ENCODE measurements at regions not wholly inside any gene's neighbourhood (a gene's known extent, or its start where the extent isn't known, plus 50 kb on each side); places are given as distances from the start of the nearest gene placed in this dataset.

DNA sequence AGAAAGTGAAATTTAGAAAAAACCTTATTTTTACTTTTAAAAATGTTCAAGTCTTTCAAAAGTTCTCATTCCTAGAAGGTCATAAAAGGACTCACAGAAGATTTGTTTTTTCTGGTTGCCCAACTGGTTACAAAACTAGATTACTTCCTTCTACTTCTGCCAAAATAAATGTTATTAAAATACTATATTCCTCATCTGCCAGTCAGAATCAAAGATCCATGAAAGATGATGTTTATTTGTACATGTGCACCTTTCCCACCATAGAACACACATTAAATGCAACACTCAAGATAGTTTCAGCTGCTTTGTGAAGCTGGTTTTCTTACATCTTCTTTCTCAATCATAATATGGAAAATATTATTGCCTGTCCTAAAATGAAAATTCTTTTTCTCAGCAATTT lies 465.4 kb downstream of the ETV1 start:
- no peaks in the 10 kb centered on the region for H3K9me3 Mint-ChIP-seq

DNA sequence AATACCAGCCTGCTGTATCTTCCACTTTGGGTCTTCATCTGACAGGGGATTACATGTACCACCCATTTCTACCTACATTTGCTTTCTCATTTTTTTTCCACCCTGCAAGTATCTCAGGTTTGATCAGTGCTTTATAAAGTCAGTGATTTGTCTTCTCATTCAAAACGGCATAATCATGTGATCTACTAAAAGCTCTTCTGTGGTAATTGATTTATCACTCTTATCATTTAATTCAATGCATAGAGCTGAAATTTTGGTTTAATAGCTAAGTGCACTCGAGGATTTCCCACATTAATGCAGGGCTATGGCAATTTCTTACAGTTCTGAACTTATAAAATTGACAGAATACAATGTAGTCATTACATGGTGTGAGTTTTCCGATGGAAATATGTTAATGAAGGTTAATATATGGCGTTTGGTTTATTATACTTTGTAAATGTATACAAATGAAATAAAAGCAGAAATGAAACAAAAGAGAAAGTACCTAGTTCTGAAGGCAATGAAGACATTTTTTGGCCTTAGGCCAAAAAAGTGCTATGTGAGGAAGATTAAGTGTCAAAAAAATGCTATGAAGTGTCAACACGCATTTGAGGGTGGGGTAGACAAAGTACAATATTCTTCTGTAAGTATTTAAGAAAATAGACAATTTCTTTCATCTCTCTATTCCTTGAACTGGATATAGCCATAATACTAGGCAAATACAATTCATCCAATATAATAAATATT lies 457.3 kb downstream of the ETV1 start:
- no peak for DNase-seq
- Mint-ChIP-seq H3K4me1 (ENCODE audit: low read depth in 2 of 2) (peaks cover 7 to 14% of the 10 kb centered on the region in 2 donors), H3K4me3 (peak overlapping the region; percentile 29 to 38), H3K36me3 (ENCODE audit: insufficient read depth) (no peaks in the 10 kb centered on the region), H3K9me3 (no peaks in the 10 kb centered on the region), H3K27ac (peak overlapping the region in 1 of 2 donors; percentile 25), H3K27me3 (no peaks in the 10 kb centered on the region)
- ATAC-seq (replicated peaks) = no peak

More for the DNA sequence above, 465.4 kb downstream of the ETV1 start:
- Mint-ChIP-seq H3K4me1 (ENCODE audit: low read depth in 2 of 2) (no peaks in the 10 kb centered on the region), H3K36me3 (ENCODE audit: insufficient read depth) (no peaks in the 10 kb centered on the region), H3K27ac (no peak overlapping the region), H3K4me3 (no peak overlapping the region), H3K27me3 (peaks cover 0 to 6% of the 10 kb centered on the region in 2 donors)
- DNase-seq (no peak), ATAC-seq (replicated peaks) (no peak)

DNA sequence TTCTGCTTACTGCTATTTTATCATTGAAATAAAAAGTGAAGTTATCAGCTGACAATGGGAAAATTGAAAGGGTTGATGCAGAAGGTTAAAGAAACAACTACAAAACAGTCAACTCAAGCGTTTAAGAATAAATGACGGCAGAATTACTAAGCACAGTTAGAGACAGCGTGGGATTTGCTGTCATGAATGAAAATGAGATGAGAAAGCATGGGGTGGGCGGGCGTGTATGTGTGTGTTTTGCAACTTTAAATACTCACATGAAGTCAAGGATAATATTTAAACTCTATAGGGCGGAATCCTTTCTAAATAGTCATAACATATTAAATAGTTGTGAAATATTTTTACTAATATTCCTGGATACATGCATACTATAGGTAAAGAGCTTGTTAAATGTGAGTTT lies 450.8 kb downstream of the ETV1 start:
- DNase-seq = no peak
- ATAC-seq (replicated peaks) = no peak
- Mint-ChIP-seq H3K27ac (no peak overlapping the region), H3K9me3 (no peaks in the 10 kb centered on the region), H3K27me3 (no peaks in the 10 kb centered on the region), H3K36me3 (ENCODE audit: insufficient read depth) (no peaks in the 10 kb centered on the region), H3K4me1 (ENCODE audit: low read depth in 2 of 2) (no peaks in the 10 kb centered on the region), H3K4me3 (no peak overlapping the region)

DNA sequence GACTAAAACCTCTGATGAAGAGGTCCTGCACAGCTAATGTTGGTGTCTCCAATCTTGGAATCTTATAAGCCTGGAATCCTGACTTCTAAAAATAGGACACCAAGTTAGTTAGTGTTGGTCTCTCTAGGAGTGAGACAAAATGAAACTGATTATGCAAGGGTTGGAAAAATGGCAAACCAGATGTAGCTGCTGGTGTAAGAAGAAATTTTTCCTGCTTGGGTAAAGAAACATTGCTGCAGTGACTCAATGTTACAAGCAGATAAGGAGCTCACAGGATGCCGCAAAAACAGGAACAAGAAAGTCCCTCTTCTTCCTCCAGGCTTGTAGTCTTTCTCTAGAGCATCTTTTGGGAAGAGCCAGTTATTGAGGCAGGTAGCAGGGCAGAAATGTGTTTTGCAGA lies 449.0 kb downstream of the ETV1 start:
- Mint-ChIP-seq H3K4me1 (ENCODE audit: low read depth in 2 of 2) (no peaks in the 10 kb centered on the region), H3K27ac (no peak overlapping the region), H3K36me3 (ENCODE audit: insufficient read depth) (no peaks in the 10 kb centered on the region), H3K4me3 (no peak overlapping the region), H3K9me3 (no peaks in the 10 kb centered on the region), H3K27me3 (no peaks in the 10 kb centered on the region)
- DNase-seq = no peak
- no peak for ATAC-seq (replicated peaks)

DNA sequence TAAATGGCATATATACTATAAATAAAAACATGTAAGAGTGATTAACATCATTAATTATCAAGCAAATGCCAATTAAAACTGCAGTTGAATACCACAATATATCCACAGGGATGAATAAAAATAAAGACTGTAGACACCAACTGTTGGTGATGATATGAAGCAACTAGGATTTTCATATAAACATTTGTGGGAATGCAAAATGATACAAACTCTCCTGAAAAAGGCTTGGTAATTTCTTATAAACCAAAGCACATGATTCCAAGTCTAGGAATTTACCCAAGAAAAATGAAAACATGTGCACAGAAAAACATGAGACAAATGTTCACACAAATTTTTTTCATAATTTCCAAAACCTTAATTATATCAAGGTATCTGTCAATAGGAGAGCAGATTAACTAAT lies 448.1 kb downstream of the ETV1 start:
- H3K27me3 Mint-ChIP-seq = no peaks in the 10 kb centered on the region
- H3K4me1 Mint-ChIP-seq (ENCODE audit: low read depth in 2 of 2) = no peaks in the 10 kb centered on the region
- no peak overlapping the region for H3K4me3 Mint-ChIP-seq
- ATAC-seq (replicated peaks) = no peak
- H3K36me3 Mint-ChIP-seq (ENCODE audit: insufficient read depth) = no peaks in the 10 kb centered on the region
- no peaks in the 10 kb centered on the region for H3K9me3 Mint-ChIP-seq
- no peak for DNase-seq
- no peak overlapping the region for H3K27ac Mint-ChIP-seq

DNA sequence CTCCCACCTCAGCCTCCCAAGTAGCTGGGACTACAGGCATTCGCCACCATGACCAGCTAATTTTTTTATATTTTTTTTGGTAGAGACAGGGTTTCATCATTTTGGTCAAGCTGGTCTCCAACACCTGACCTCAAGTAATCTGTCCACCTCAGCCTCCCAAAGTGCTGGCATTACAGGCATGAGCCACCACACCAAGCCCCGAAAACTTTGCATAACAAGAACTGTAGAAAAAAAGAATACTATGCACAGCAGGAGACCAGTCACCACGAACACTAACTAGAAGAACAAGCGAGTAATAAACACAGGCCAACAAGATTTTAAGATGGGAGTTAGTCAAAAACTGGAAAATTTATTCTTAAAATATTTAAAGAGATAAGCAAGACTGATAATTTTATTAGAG lies 447.0 kb downstream of the ETV1 start:
- ATAC-seq (replicated peaks) (no peak), DNase-seq (no peak)
- no peaks in the 10 kb centered on the region for H3K4me1 Mint-ChIP-seq (ENCODE audit: low read depth in 2 of 2)
- H3K4me3 Mint-ChIP-seq = no peak overlapping the region
- no peaks in the 10 kb centered on the region for H3K27me3 Mint-ChIP-seq
- no peak overlapping the region for H3K27ac Mint-ChIP-seq
- H3K9me3 Mint-ChIP-seq = no peaks in the 10 kb centered on the region
- no peaks in the 10 kb centered on the region for H3K36me3 Mint-ChIP-seq (ENCODE audit: insufficient read depth)

DNA sequence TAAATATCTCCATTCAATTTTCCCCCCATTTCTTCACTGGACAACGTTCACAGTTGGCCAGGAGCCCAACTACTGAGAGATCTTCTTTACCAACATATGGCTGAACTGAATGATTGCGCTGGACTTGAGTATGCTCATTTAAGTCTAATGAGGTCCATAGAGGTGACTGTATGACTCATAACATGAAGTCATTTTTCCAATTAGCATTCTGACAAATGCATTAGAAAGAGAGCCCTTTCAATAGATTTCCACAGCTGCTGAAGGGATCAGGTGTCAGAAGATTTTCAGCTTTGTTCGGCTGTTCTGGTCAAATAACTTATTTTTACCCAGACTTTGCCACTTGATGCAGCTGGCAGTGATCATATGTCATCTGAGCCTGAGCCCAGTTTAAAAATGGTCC lies 438.0 kb downstream of the ETV1 start:
- H3K27me3 Mint-ChIP-seq = no peaks in the 10 kb centered on the region
- ATAC-seq (replicated peaks) (no peak), DNase-seq (no peak)
- H3K27ac Mint-ChIP-seq = no peak overlapping the region
- H3K4me1 Mint-ChIP-seq (ENCODE audit: low read depth in 2 of 2) = no peaks in the 10 kb centered on the region
- no peak overlapping the region for H3K4me3 Mint-ChIP-seq
- no peaks in the 10 kb centered on the region for H3K9me3 Mint-ChIP-seq
- no peaks in the 10 kb centered on the region for H3K36me3 Mint-ChIP-seq (ENCODE audit: insufficient read depth)

DNA sequence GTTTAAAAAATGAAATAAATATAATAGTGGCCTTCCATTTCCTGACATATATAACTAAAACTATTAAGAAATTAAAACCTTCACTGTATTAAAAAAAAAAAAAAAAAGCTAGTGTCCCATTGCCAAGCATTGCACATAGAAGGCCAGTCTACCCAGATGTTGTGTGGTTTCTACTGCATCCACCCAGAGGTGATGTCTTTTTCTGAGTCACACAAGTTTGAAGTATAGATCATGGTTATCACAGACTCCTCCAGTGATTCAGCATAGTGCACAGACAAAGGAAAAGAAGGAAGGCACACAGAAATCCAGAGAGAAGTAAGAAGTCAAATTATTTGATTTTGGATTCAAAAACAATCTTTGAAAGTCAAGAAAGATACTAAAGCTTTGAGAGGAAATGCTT lies 429.0 kb downstream of the ETV1 start:
- Mint-ChIP-seq H3K9me3 (no peaks in the 10 kb centered on the region), H3K36me3 (ENCODE audit: insufficient read depth) (peaks cover 6% of the 10 kb centered on the region), H3K4me3 (no peak overlapping the region), H3K27ac (no peak overlapping the region), H3K27me3 (no peaks in the 10 kb centered on the region), H3K4me1 (ENCODE audit: low read depth in 2 of 2) (peaks cover 0 to 2% of the 10 kb centered on the region in 2 donors)
- no peak for ATAC-seq (replicated peaks)
- DNase-seq = no peak

DNA sequence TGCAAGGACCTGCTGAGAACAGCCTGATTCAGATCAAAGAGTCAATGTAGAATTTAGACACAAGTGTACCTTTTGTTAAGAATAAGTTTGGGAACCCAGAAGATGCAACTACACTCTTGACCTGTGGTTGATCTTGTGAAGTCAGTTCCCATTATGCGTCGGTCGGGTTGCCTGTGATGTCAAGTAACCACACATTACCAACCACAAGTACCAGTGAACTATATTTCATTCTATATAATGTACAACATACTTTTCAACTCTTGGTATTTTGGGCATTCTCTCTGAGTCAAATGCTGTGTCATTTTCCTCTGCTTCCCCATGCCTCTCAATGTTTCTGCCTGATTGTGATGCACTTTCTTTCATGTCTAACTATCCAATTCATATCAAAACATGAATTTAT lies 426.2 kb downstream of the ETV1 start:
- Mint-ChIP-seq H3K4me1 (ENCODE audit: low read depth in 2 of 2) (peaks cover 0 to under 1% of the 10 kb centered on the region in 2 donors), H3K36me3 (ENCODE audit: insufficient read depth) (peaks cover 2% of the 10 kb centered on the region), H3K27ac (no peak overlapping the region), H3K4me3 (no peak overlapping the region), H3K27me3 (no peaks in the 10 kb centered on the region), H3K9me3 (no peaks in the 10 kb centered on the region)
- DNase-seq (no peak), ATAC-seq (replicated peaks) (peak; percentile 54)

DNA sequence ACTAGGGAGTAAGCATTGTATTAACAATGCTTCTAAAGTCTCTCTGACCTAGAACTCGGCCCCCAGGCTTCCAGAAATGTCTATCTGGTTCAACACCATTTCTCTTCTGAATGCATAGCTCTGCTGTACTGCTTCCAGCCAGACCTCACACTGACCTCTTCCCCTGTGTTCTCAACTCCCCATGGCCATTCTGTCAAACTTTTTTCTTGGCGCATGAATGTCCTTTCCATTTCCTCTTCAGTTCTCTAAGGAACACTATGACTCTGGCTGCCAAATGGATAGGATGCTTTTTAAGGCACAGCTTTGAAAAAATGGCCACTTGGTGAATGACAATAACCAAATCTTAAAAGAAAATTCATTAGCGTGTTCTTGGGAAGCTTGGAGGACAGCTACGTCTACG lies 425.8 kb downstream of the ETV1 start:
- Mint-ChIP-seq H3K4me3 (no peak overlapping the region), H3K36me3 (ENCODE audit: insufficient read depth) (no peaks in the 10 kb centered on the region), H3K27ac (no peak overlapping the region), H3K27me3 (no peaks in the 10 kb centered on the region), H3K9me3 (no peaks in the 10 kb centered on the region), H3K4me1 (ENCODE audit: low read depth in 2 of 2) (no peaks in the 10 kb centered on the region)
- ATAC-seq (replicated peaks) = no peak
- no peak for DNase-seq

DNA sequence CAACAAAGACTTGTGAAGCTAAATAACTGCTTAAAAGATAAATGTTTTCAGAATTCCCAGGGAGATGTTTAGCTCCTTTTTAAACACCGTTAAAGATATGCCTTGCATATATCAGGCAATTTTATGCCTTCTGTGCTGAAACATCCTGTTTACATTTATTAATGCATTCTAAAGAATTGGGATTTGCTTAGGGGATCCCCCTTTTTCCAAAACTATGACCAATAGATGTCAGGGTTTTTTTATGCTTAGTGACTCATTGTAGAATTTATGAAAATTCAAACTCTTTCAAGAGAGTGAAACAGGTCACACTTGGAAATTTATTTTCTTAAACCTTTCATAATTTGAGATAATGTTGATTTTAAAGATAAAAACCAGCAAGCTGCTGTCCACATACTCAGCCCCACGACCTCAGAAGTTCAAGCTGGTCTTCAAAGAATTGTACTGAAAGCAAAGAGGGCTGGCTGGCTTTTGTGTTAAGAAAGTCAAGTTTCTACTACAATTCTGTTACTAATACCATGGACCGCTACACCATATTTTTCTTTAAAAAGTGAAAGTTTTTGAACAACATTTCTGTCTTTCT lies 411.8 kb downstream of the ETV1 start:
- Mint-ChIP-seq H3K4me3 (no peak overlapping the region), H3K27ac (no peak overlapping the region), H3K27me3 (peaks cover 0 to 16% of the 10 kb centered on the region in 2 donors), H3K36me3 (ENCODE audit: insufficient read depth) (no peaks in the 10 kb centered on the region), H3K9me3 (no peaks in the 10 kb centered on the region), H3K4me1 (ENCODE audit: low read depth in 2 of 2) (no peaks in the 10 kb centered on the region)
- no peak for ATAC-seq (replicated peaks)
- no peak for DNase-seq

DNA sequence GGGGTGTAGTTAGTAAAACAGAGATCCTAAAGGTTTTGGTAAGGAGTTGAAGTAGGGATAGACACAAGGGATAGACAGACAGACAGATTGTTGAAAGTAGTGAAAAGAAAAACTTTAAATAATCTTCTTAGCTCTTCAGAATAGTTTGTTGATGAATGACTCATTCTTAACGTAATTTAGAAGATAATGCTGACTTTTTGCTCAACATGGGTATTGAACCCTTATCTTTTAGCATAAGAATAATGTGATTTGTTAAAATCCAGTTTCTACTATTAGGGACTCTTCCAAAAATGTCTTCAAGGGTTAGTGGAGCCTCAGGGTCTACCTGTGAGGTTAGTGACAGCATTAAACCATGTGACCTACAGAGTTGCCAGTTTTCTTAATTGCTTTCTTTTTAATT lies 411.2 kb downstream of the ETV1 start:
- no peaks in the 10 kb centered on the region for H3K36me3 Mint-ChIP-seq (ENCODE audit: insufficient read depth)
- H3K27ac Mint-ChIP-seq = no peak overlapping the region
- DNase-seq (no peak), ATAC-seq (replicated peaks) (no peak)
- no peaks in the 10 kb centered on the region for H3K4me1 Mint-ChIP-seq (ENCODE audit: low read depth in 2 of 2)
- H3K4me3 Mint-ChIP-seq = no peak overlapping the region
- peaks cover 0 to 10% of the 10 kb centered on the region in 2 donors for H3K27me3 Mint-ChIP-seq
- no peaks in the 10 kb centered on the region for H3K9me3 Mint-ChIP-seq

DNA sequence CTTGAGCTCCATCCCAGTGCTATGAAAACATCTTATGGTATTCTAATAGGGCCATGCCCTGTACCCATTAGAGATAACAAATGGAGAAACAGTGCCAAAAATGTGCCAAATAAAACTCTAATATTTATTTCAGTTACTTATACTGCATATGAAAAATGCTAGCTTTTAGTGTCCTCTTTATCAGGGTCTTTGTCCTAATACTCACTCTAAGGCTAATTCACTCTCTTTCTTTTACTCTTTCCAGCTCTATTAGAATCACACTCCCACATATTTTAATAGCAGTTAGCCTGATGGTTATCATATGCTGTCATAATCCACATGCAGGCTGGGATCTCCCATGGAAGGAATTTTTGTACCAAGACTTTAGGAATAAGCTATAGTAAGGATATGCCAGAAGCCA lies 408.4 kb downstream of the ETV1 start:
- ATAC-seq (replicated peaks) (no peak), DNase-seq (no peak)
- Mint-ChIP-seq H3K27ac (no peak overlapping the region), H3K4me3 (no peak overlapping the region), H3K9me3 (no peaks in the 10 kb centered on the region), H3K4me1 (ENCODE audit: low read depth in 2 of 2) (no peaks in the 10 kb centered on the region), H3K27me3 (no peaks in the 10 kb centered on the region), H3K36me3 (ENCODE audit: insufficient read depth) (no peaks in the 10 kb centered on the region)

DNA sequence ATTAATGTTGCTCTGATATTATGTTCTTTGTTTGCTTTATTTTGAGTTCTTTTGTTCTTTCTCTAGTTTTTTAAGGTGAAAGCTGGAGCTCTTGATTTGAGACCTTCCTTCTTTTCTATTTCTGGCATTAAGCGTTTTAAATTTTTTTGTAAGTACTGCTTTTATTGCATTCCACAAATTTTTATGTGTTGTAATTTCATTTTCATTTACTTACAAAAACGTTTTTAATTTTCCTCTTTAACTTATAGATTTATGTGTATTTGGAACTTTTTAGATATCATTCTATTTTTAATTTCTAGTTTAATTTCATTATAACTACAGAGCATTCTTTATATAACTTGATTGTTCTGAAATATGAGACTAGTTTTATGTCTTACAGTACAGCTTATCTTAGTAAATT lies 395.6 kb downstream of the ETV1 start:
- Mint-ChIP-seq H3K27ac (no peak overlapping the region), H3K9me3 (peaks cover 0 to 3% of the 10 kb centered on the region in 2 donors), H3K27me3 (no peaks in the 10 kb centered on the region), H3K36me3 (ENCODE audit: insufficient read depth) (no peaks in the 10 kb centered on the region), H3K4me1 (ENCODE audit: low read depth in 2 of 2) (no peaks in the 10 kb centered on the region), H3K4me3 (no peak overlapping the region)
- DNase-seq = no peak
- no peak for ATAC-seq (replicated peaks)

Measured in effector memory CD8-positive, alpha-beta T cell (primary cell).